ENCODE measurements at regions not wholly inside any gene's neighbourhood (a gene's known extent, or its start where the extent isn't known, plus 50 kb on each side); places are given as distances from the start of the nearest gene placed in this dataset.
A peak's percentile ranks its signal among the peaks of the same experiment; 100 is the strongest.

DNA sequence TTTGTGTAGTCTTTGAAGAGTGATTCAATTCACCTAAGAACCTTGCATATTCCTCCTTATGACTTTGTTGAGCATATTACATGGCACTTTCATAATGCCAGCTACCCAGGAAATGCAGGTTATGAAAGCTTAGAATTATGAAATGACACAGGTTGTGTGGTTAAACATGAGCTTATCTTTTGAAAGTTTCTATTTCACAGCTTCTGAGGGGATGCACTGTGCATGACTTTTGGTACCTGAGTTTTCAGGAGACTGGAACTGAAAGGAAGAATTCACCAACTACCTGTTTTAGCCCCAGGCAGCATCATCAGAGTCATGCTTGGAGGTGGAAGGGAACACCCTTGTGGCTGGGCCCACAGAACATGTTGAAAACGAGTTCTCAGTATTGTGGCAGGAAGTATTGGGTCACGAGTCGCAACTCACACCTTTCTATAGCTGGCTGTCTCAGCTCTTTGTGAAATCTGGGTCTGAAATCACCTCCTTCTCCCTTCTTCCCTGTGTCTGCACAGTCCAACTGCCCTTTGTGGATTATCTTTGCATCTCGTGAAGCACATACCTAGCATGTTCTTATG lies 228.2 kb downstream of the PTEN start:
- no peak overlapping the region for H3K27ac ChIP-seq (ENCODE audit: low read depth, low read length, poor library complexity, severe bottlenecking)
- H3K9me3 ChIP-seq (ENCODE audit: low read depth, low read length, poor library complexity, severe bottlenecking) = no peaks in the 10 kb centered on the region
- H3K4me3 ChIP-seq (ENCODE audit: low read depth, low read length, poor library complexity, severe bottlenecking) = no peak overlapping the region
- H3K36me3 ChIP-seq (ENCODE audit: insufficient read depth, low read length, poor library complexity, severe bottlenecking) = no peaks in the 10 kb centered on the region
- no TSS peak for BruUV-seq (replicated peaks)
- CTCF ChIA-PET = no interaction called here
- no peak for DNase-seq (ENCODE audit: low spot score)
- TF ChIP-seq EZH2 (IDR thresholded peaks at IDR 0.05; ENCODE audit: borderline replicate concordance, low read depth, low read length, poor library complexity, severe bottlenecking) = no peak
- TF ChIP-seq, protein P1, sequence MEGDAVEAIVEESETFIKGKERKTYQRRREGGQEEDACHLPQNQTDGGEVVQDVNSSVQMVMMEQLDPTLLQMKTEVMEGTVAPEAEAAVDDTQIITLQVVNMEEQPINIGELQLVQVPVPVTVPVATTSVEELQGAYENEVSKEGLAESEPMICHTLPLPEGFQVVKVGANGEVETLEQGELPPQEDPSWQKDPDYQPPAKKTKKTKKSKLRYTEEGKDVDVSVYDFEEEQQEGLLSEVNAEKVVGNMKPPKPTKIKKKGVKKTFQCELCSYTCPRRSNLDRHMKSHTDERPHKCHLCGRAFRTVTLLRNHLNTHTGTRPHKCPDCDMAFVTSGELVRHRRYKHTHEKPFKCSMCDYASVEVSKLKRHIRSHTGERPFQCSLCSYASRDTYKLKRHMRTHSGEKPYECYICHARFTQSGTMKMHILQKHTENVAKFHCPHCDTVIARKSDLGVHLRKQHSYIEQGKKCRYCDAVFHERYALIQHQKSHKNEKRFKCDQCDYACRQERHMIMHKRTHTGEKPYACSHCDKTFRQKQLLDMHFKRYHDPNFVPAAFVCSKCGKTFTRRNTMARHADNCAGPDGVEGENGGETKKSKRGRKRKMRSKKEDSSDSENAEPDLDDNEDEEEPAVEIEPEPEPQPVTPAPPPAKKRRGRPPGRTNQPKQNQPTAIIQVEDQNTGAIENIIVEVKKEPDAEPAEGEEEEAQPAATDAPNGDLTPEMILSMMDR (conservative IDR thresholded peaks at IDR 0.05; ENCODE audit: low read depth, low read length) = no peak
- POLR2A ChIA-PET (ENCODE audit: low non-redundant PET) = interaction anchor here (0.6 kb wide), 1 partner anchor 13 kb away, joined by 3 read pairs; no protein-coding TSS in a partner anchor
- H3K4me1 ChIP-seq (ENCODE audit: insufficient read depth, low read length, poor library complexity, severe bottlenecking) = no peaks in the 10 kb centered on the region
- intact Hi-C loops (cut with micrococcal nuclease; ENCODE audit: unreplicated experiment) = no loop called here
- no peaks in the 10 kb centered on the region for H3K27me3 ChIP-seq (replicated peaks; ENCODE audit: insufficient read depth, low read depth, low read length, poor library complexity)

DNA sequence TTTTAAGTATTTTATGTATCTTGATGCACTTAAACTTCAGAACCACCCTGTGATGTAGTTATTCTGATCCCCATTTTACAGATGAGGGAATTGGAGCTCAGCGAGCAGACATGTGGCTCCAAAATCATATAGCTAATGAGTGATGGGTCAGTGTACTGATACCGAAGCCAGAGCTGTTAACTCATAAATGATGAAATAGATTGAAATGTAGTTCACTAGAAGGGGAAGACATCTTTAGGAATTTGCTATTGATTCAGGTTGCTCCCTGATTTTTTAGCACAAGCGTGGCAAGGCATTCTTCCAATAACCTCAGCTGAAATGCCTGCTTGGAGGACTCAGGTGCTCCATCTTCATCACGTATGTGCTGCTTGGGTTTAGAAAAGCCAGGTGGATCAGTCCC lies 228.8 kb downstream of the PTEN start:
- no peaks in the 10 kb centered on the region for H3K4me1 ChIP-seq (ENCODE audit: insufficient read depth, low read length, poor library complexity, severe bottlenecking)
- H3K27ac ChIP-seq (ENCODE audit: low read depth, low read length, poor library complexity, severe bottlenecking) = no peak overlapping the region
- no peak overlapping the region for H3K4me3 ChIP-seq (ENCODE audit: low read depth, low read length, poor library complexity, severe bottlenecking)
- no peaks in the 10 kb centered on the region for H3K27me3 ChIP-seq (replicated peaks; ENCODE audit: insufficient read depth, low read depth, low read length, poor library complexity)
- ChIA-PET CTCF (no interaction called here), POLR2A (ENCODE audit: low non-redundant PET) (no interaction called here)
- intact Hi-C loops (cut with micrococcal nuclease; ENCODE audit: unreplicated experiment) = no loop called here
- TF ChIP-seq, protein P1 (conservative IDR thresholded peaks at IDR 0.05; ENCODE audit: low read depth, low read length) = no peak
- no peak for TF ChIP-seq EZH2 (IDR thresholded peaks at IDR 0.05; ENCODE audit: borderline replicate concordance, low read depth, low read length, poor library complexity, severe bottlenecking)
- H3K9me3 ChIP-seq (ENCODE audit: low read depth, low read length, poor library complexity, severe bottlenecking) = no peaks in the 10 kb centered on the region
- DNase-seq (ENCODE audit: low spot score) = no peak
- no peaks in the 10 kb centered on the region for H3K36me3 ChIP-seq (ENCODE audit: insufficient read depth, low read length, poor library complexity, severe bottlenecking)
- BruUV-seq (replicated peaks) = no TSS peak

DNA sequence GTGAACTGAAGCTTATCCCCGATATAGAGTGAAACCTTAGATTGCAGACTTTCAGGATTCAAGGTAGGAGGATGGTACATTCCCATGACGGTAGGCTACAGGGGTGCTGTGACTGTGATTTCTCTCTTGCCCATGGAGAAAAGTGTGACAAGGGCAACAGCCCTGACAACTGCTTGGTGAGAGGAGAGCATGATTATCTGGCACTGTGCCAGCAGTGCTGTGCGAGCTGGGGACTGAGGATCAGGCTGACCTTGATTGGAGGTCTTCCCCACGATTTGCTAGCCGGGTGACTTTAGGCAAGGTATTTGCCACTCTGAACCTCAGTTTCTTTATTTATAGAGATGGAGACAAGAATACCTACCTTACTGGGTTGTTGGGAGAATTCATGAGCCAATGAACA lies 229.5 kb downstream of the PTEN start:
- ChIA-PET POLR2A (ENCODE audit: low non-redundant PET) (no interaction called here), CTCF (no interaction called here)
- Histone ChIP-seq H3K27ac (ENCODE audit: low read depth, low read length, poor library complexity, severe bottlenecking) (no peak overlapping the region), H3K27me3 (replicated peaks; ENCODE audit: insufficient read depth, low read depth, low read length, poor library complexity) (no peaks in the 10 kb centered on the region), H3K36me3 (ENCODE audit: insufficient read depth, low read length, poor library complexity, severe bottlenecking) (no peaks in the 10 kb centered on the region), H3K4me3 (ENCODE audit: low read depth, low read length, poor library complexity, severe bottlenecking) (no peak overlapping the region), H3K9me3 (ENCODE audit: low read depth, low read length, poor library complexity, severe bottlenecking) (no peaks in the 10 kb centered on the region), H3K4me1 (ENCODE audit: insufficient read depth, low read length, poor library complexity, severe bottlenecking) (no peaks in the 10 kb centered on the region)
- no TSS peak for BruUV-seq (replicated peaks)
- intact Hi-C loops (cut with micrococcal nuclease; ENCODE audit: unreplicated experiment) = no loop called here
- TF ChIP-seq, protein P1 (conservative IDR thresholded peaks at IDR 0.05; ENCODE audit: low read depth, low read length) = no peak
- DNase-seq (ENCODE audit: low spot score) = peak; percentile 14

All from A673 (cell line).